KMS-11 (cell line): ENCODE measurements at regions not wholly inside any gene's neighbourhood (a gene's known extent, or its start where the extent isn't known, plus 50 kb on each side); places are given as distances from the start of the nearest gene placed in this dataset.

Source experiments
- H2AFZ ChIP-seq: fragments of 200-600 bp; sonication (generic); 2 replicates; pipeline ENCODE4 v1.6.1; 2016; ENCODE audit warnings: antibody characterized with exemption, mixed run types, low read depth
- H3K27ac ChIP-seq: fragments of 200-600 bp; sonication (generic); 2 replicates; pipeline ENCODE4 v1.6.1; 2016; ENCODE audit warnings: mild to moderate bottlenecking, mixed run types
- H3K27me3 ChIP-seq: fragments of 200-600 bp; sonication (generic); 2 replicates; pipeline ENCODE4 v1.6.1; 2017; ENCODE audit warnings: mild to moderate bottlenecking, low read depth, mixed run types, moderate library complexity; ENCODE audit not compliant: insufficient read depth
- H3K36me3 ChIP-seq: fragments of 200-600 bp; sonication (generic); 2 replicates; pipeline ENCODE4 v1.6.1; 2017; ENCODE audit warnings: mild to moderate bottlenecking, mixed run types; ENCODE audit not compliant: insufficient read depth
- H3K4me1 ChIP-seq: fragments of 200-600 bp; sonication (generic); 2 replicates; pipeline ENCODE4 v1.6.1; 2016; ENCODE audit warnings: mild to moderate bottlenecking, low read depth, mixed run types; ENCODE audit not compliant: poor library complexity, severe bottlenecking
- H3K4me2 ChIP-seq: fragments of 200-600 bp; sonication (generic); 2 replicates; pipeline ENCODE4 v1.7.0; 2016; ENCODE audit warnings: mild to moderate bottlenecking, mixed run types
- H3K4me3 ChIP-seq: fragments of 200-600 bp; sonication (generic); IDR thresholded peaks from 2 replicates; pipeline ENCODE4 v1.6.1; 2017; ENCODE audit warnings: low read depth, low read length, mixed read lengths; ENCODE audit not compliant: insufficient read depth
- H3K79me2 ChIP-seq: fragments of 200-600 bp; sonication (generic); 2 replicates; pipeline ENCODE4 v1.6.1; 2016; ENCODE audit warnings: low read depth, mixed run types; ENCODE audit not compliant: insufficient read depth
- H3K9ac ChIP-seq: fragments of 200-600 bp; sonication (generic); 2 replicates; pipeline ENCODE4 v1.6.1; 2016; ENCODE audit warnings: mild to moderate bottlenecking, mixed run types
- H4K20me1 ChIP-seq: fragments of 200-600 bp; sonication (generic); 2 replicates; pipeline ENCODE4 v1.6.1; 2016; ENCODE audit warnings: mild to moderate bottlenecking, mixed run types; ENCODE audit not compliant: insufficient read depth
- CTCF ChIP-seq: fragments of 200-600 bp; sonication (generic); conservative IDR thresholded peaks from 2 replicates; pipeline ENCODE4 v1.6.1; 2017; ENCODE audit warnings: low read depth, mild to moderate bottlenecking, antibody characterized with exemption, low read length, moderate library complexity, mixed read lengths

GRCh38 chr2:155424518-155424917, 726.0 kb downstream of the KCNJ3 start:
- Histone ChIP-seq H3K4me3 (no peak overlapping the region), H3K9ac (no peak overlapping the region), H3K4me2 (no peak overlapping the region), H2AFZ (no peak overlapping the region), H3K36me3 (no peaks in the 10 kb centered on the region), H3K79me2 (no peaks in the 10 kb centered on the region), H4K20me1 (no peaks in the 10 kb centered on the region), H3K4me1 (no peaks in the 10 kb centered on the region), H3K27me3 (no peaks in the 10 kb centered on the region), H3K27ac (no peak overlapping the region)
- no peak for TF ChIP-seq CTCF

DNA sequence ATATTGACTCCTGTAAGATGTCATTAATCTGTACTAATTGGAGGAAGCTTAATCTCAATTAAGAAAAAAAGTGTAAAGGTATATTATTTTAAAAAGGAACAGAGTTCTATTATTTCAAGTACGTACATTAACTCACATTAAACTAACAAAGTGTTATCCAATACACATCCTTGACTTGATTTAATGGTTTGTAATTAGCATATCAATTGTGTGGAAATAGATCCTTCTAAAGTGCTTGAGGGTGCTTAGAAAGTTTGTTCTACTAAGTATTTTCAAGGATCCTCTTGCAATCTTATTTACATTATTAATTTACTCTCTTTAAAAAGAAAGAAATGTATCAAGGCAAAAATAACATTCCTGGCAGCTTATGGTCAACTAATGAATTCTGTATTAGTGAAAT, 720.3 kb downstream of the KCNJ3 start:
- Histone ChIP-seq H3K4me1 (no peaks in the 10 kb centered on the region), H4K20me1 (no peaks in the 10 kb centered on the region), H3K27me3 (no peaks in the 10 kb centered on the region), H3K36me3 (no peaks in the 10 kb centered on the region), H2AFZ (no peak overlapping the region), H3K4me3 (no peak overlapping the region), H3K4me2 (no peak overlapping the region), H3K27ac (no peak overlapping the region), H3K79me2 (no peaks in the 10 kb centered on the region), H3K9ac (no peak overlapping the region)
- TF ChIP-seq CTCF: no peak

DNA sequence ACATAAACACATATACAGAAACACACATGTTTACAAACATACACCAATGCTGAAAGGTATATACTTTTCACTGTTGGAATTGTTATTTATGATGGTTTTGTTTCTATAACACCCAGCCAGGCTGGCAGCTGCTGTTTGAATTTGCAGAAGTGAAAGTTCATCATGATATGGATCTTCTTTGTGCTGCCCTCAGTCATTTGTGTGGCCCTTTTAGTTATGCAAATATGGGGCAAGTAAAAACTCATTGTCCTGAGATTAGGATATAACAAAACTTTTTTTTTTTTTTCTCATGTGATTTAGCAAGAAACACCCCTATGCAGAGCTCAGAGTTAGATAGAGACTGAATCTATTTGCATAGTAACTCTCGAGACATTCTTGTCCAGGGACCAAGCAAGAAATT, 714.1 kb downstream of the KCNJ3 start:
- Histone ChIP-seq H4K20me1 (no peaks in the 10 kb centered on the region), H3K36me3 (no peaks in the 10 kb centered on the region), H3K4me1 (no peaks in the 10 kb centered on the region), H3K4me3 (no peak overlapping the region), H3K27me3 (no peaks in the 10 kb centered on the region), H3K9ac (no peak overlapping the region), H3K27ac (no peak overlapping the region), H3K4me2 (no peak overlapping the region), H3K79me2 (no peaks in the 10 kb centered on the region), H2AFZ (no peak overlapping the region)
- TF ChIP-seq CTCF: no peak

DNA sequence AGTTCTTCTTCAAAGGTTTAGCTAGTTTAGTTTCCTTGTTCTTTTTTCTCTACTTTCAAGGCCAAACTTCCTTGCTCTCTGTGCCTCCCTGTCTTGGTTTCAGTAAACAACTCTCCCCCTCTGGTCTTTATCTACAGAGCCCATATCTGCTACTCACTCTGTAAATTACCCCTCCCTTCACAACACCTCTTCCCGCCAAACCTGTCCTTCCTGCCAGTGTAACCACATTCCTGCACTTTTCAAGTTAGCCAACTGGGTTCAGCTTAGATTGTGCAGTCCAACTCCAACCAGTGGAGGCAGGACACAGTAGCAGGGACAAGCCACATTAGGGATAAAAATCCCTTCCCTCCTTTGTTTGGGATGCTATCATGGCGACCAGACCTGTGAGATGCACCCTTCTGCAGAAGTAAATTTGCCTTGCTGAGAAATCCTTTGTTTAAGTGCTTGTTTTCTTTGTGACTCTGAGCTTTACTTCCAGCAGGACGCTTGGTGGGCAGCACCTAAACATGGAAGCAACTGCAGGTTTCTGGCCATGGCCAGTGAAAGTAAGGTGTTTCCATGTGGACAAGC, 706.0 kb downstream of the KCNJ3 start:
- Histone ChIP-seq H3K79me2 (no peaks in the 10 kb centered on the region), H3K4me1 (no peaks in the 10 kb centered on the region), H3K27me3 (no peaks in the 10 kb centered on the region), H3K4me3 (no peak overlapping the region), H2AFZ (no peak overlapping the region), H3K9ac (no peak overlapping the region), H3K4me2 (no peak overlapping the region), H4K20me1 (no peaks in the 10 kb centered on the region), H3K36me3 (no peaks in the 10 kb centered on the region), H3K27ac (no peak overlapping the region)
- TF ChIP-seq CTCF: no peak

GRCh38 chr2:155393406-155393805, 694.9 kb downstream of the KCNJ3 start:
- no peaks in the 10 kb centered on the region for H4K20me1 ChIP-seq

More at GRCh38 chr2:155393406-155393805, 694.9 kb downstream of the KCNJ3 start:
- TF ChIP-seq CTCF: no peak
- H3K79me2 ChIP-seq: no peaks in the 10 kb centered on the region
- no peaks in the 10 kb centered on the region for H3K27me3 ChIP-seq
- H3K36me3 ChIP-seq: no peaks in the 10 kb centered on the region
- H3K4me2 ChIP-seq: no peak overlapping the region
- H3K9ac ChIP-seq: no peak overlapping the region
- H3K4me3 ChIP-seq: no peak overlapping the region
- H3K4me1 ChIP-seq: peaks cover 7% of the 10 kb centered on the region
- no peak overlapping the region for H3K27ac ChIP-seq
- no peak overlapping the region for H2AFZ ChIP-seq
